A549 (cell line): ENCODE measurements at regions not wholly inside any gene's neighbourhood (a gene's known extent, or its start where the extent isn't known, plus 50 kb on each side); places are given as distances from the start of the nearest gene placed in this dataset.

Source experiments
- ATAC-seq, 2 experiments: fragments of 200-7000 bp in 1 of 2; fragments of >200 bp in 1 of 2; cut with Nextera tagmentation in 1 of 2; cut with Tn5 transposase in 1 of 2; 3 replicates each; pipeline versions ENCODE4 v1.8.0 to v1.9.1; 2018 to 2020; ENCODE audit warnings: mild to moderate bottlenecking in 1 of 2, moderate library complexity in 1 of 2
- CTCF ChIA-PET: fragments of 300-600 bp; sonication (Branson Sonifier 250); formaldehyde crosslinking; extraction: SDS; loops from one replicate; lab custom pipeline; 2021; ENCODE audit warnings: antibody characterized with exemption, inconsistent platforms; lab: Yijun Ruan, JAX
- POLR2A ChIA-PET: fragments of 350-600 bp; formaldehyde crosslinking; extraction: SDS; loops from one replicate; lab custom pipeline; 2021; ENCODE audit warnings: antibody characterized with exemption, inconsistent platforms; lab: Yijun Ruan, JAX
- DNase-seq, 2 experiments: peaks; one replicate each; pipeline versions ENCODE4 v3.0.0 to v3.0.0-alpha.2; 2011 to 2016; ENCODE audit warnings: low read depth in 1 of 2, low spot score in 1 of 2
- FAIRE-seq: peaks from 2 replicates; lab custom pipeline; 2011; peaks lifted over from hg19 to GRCh38; lab: Jason Lieb, UNC
- H3K27ac ChIP-seq, 2 experiments: fragments of >200 bp; sonication (Bioruptor Twin); formaldehyde crosslinking; 3 replicates each; pipeline ENCODE4 v1.5.1; 2016 to 2017
- H3K4me1 ChIP-seq: fragments of >200 bp; sonication (Bioruptor Twin); formaldehyde crosslinking; 3 replicates; pipeline ENCODE4 v1.6.1; 2016
- H3K4me2 ChIP-seq: fragments of >200 bp; sonication (Bioruptor Twin); formaldehyde crosslinking; 3 replicates; pipeline ENCODE4 v1.6.1; 2016
- H3K4me3 ChIP-seq: fragments of >200 bp; sonication (Bioruptor Twin); formaldehyde crosslinking; 3 replicates; pipeline ENCODE4 v1.5.1; 2016
- H3K9me3 ChIP-seq: fragments of >200 bp; sonication (Bioruptor Twin); formaldehyde crosslinking; 3 replicates; pipeline ENCODE4 v1.6.1; 2016
- ATOH8 ChIP-seq: fragments of 250-450 bp; sonication (Bioruptor Pico); IDR thresholded peaks from 2 replicates; pipeline ENCODE4 v1.5.0; 2020; ENCODE audit warnings: low read depth, mild to moderate bottlenecking, moderate library complexity
- BHLHE40 ChIP-seq: IDR thresholded peaks from 2 replicates; pipeline ENCODE4 v1.6.1; 2012; ENCODE audit warnings: low read depth, low read length, inconsistent platforms
- CHD2 ChIP-seq: fragments of 150-350 bp; IDR thresholded peaks from 2 replicates; pipeline ENCODE4 v1.6.1; 2014; ENCODE audit warnings: low read length; ENCODE audit not compliant: partially characterized antibody
- EHF ChIP-seq: fragments of 250-450 bp; sonication (Bioruptor Pico); IDR thresholded peaks from 2 replicates; pipeline ENCODE4 v1.5.0; 2020; ENCODE audit warnings: mild to moderate bottlenecking
- ELK1 ChIP-seq: fragments of 150-350 bp; IDR thresholded peaks from 2 replicates; pipeline ENCODE4 v1.6.1; 2014; ENCODE audit warnings: low read depth, mild to moderate bottlenecking, low read length
- EP300 ChIP-seq, 2 experiments: fragments of >200 bp; sonication (Bioruptor Twin); formaldehyde crosslinking; IDR thresholded peaks; 2 replicates in 1 of 2; 3 replicates in 1 of 2; pipeline ENCODE4 v1.6.1; 2016 to 2017
- FOXS1 ChIP-seq: fragments of 250-450 bp; sonication (Bioruptor Pico); IDR thresholded peaks from 2 replicates; pipeline ENCODE4 v1.5.0; 2020; ENCODE audit warnings: mild to moderate bottlenecking, moderate library complexity
- GATA3 ChIP-seq: IDR thresholded peaks from 2 replicates; pipeline ENCODE4 v1.6.1; 2012; ENCODE audit warnings: borderline replicate concordance
- HEYL ChIP-seq: fragments of 250-450 bp; sonication (Bioruptor Pico); IDR thresholded peaks from 2 replicates; pipeline ENCODE4 v1.8.0; 2021; ENCODE audit warnings: mild to moderate bottlenecking, moderate library complexity
- HMGXB4 ChIP-seq: fragments of 250-450 bp; sonication (Bioruptor Pico); IDR thresholded peaks from 2 replicates; pipeline ENCODE4 v1.5.0; 2021; ENCODE audit warnings: mild to moderate bottlenecking, moderate library complexity, borderline replicate concordance
- HOXA7 ChIP-seq: fragments of 250-450 bp; sonication (Bioruptor Pico); IDR thresholded peaks from 2 replicates; pipeline ENCODE4 v1.5.0; 2020; ENCODE audit warnings: mild to moderate bottlenecking, moderate library complexity
- HOXB13 ChIP-seq: fragments of 250-450 bp; sonication (Bioruptor Pico); IDR thresholded peaks from 2 replicates; pipeline ENCODE4 v1.5.0; 2020; ENCODE audit warnings: low read depth, mild to moderate bottlenecking, moderate library complexity
- MAFK ChIP-seq: fragments of 450-650 bp; IDR thresholded peaks from 2 replicates; pipeline ENCODE4 v1.6.1; 2014; ENCODE audit not compliant: partially characterized antibody
- MAX ChIP-seq: IDR thresholded peaks from 2 replicates; pipeline ENCODE4 v1.6.1; 2012
- NFE2L2 ChIP-seq: fragments of 150-350 bp; conservative IDR thresholded peaks from 2 replicates; pipeline ENCODE4 v1.6.1; 2014; ENCODE audit warnings: low read length
- NPAS2 ChIP-seq: fragments of 250-450 bp; sonication (Bioruptor Pico); IDR thresholded peaks from 2 replicates; pipeline ENCODE4 v1.8.0; 2022; ENCODE audit warnings: mild to moderate bottlenecking, moderate library complexity, borderline replicate concordance
- NR3C1 ChIP-seq: fragments of >200 bp; sonication (Bioruptor Twin); formaldehyde crosslinking; IDR thresholded peaks from 3 replicates; pipeline ENCODE4 v1.6.1; 2017
- PHF8 ChIP-seq: fragments of 200-600 bp; sonication (generic); IDR thresholded peaks from 2 replicates; pipeline ENCODE4 v1.6.1; 2016; ENCODE audit warnings: low read depth, mild to moderate bottlenecking, antibody characterized with exemption, moderate library complexity, borderline replicate concordance
- POLR2AphosphoS2 ChIP-seq: conservative IDR thresholded peaks from 2 replicates; pipeline ENCODE4 v1.6.1; 2012; ENCODE audit warnings: low read length, improper control_type of control experiment, inconsistent platforms
- RARB ChIP-seq: fragments of 250-450 bp; sonication (Bioruptor Pico); IDR thresholded peaks from 2 replicates; pipeline ENCODE4 v1.8.0; 2021; ENCODE audit warnings: mild to moderate bottlenecking, moderate library complexity
- REST ChIP-seq: fragments of 200-600 bp; sonication (generic); IDR thresholded peaks from 2 replicates; pipeline ENCODE4 v1.6.1; 2016; ENCODE audit warnings: antibody characterized with exemption, mild to moderate bottlenecking, moderate library complexity
- RNF2 ChIP-seq: fragments of 200-600 bp; sonication (generic); IDR thresholded peaks from 2 replicates; pipeline ENCODE4 v1.6.1; 2016; ENCODE audit warnings: low read depth, mild to moderate bottlenecking, antibody characterized with exemption, moderate library complexity, borderline replicate concordance
- SMC3 ChIP-seq: fragments of >200 bp; sonication (Bioruptor Twin); formaldehyde crosslinking; IDR thresholded peaks from 3 replicates; pipeline ENCODE4 v1.6.1; 2018; ENCODE audit warnings: inconsistent platforms
- TFCP2L1 ChIP-seq: fragments of 250-450 bp; sonication (Bioruptor Pico); IDR thresholded peaks from 2 replicates; pipeline ENCODE4 v1.5.0; 2021; ENCODE audit warnings: mild to moderate bottlenecking
- TP53 ChIP-seq: fragments of 250-450 bp; sonication (Bioruptor Pico); IDR thresholded peaks from 2 replicates; pipeline ENCODE4 v1.5.0; 2021; ENCODE audit warnings: mild to moderate bottlenecking, moderate library complexity
- ZC3H11A ChIP-seq: fragments of 450-650 bp; IDR thresholded peaks from 2 replicates; pipeline ENCODE4 v1.6.1; 2014; ENCODE audit warnings: antibody characterized with exemption, mild to moderate bottlenecking
- ZFP36 ChIP-seq: fragments of 450-650 bp; IDR thresholded peaks from 2 replicates; pipeline ENCODE4 v1.6.1; 2014; ENCODE audit warnings: borderline replicate concordance; ENCODE audit not compliant: partially characterized antibody
- ZNF302 ChIP-seq: fragments of 250-450 bp; sonication (Bioruptor Pico); IDR thresholded peaks from 2 replicates; pipeline ENCODE4 v1.9.0; 2021; ENCODE audit warnings: inconsistent platforms, mild to moderate bottlenecking, moderate library complexity
- ZSCAN20 ChIP-seq: fragments of 250-450 bp; sonication (Bioruptor Pico); IDR thresholded peaks from 2 replicates; pipeline ENCODE4 v1.8.0; 2022; ENCODE audit warnings: mild to moderate bottlenecking, moderate library complexity
- WGBS: methylation state at CpG from one replicate; pipeline ENCODE4 v1.1.6; 2017; ENCODE audit errors: missing lambda C conversion rate; 5-methylcytosine and 5-hydroxymethylcytosine counted together

GRCh38 chr3:30129765-30130164 lies 476.6 kb upstream of the TGFBR2 start:
- TF ChIP-seq ZC3H11A: no peak
- no peak for TF ChIP-seq HOXA7 (CRISPR knock-in tag)
- TF ChIP-seq TFCP2L1: no peak
- TF ChIP-seq POLR2AphosphoS2: no peak
- no peak for TF ChIP-seq MAX
- TF ChIP-seq EHF (CRISPR knock-in tag): no peak
- no peak overlapping the region for H3K4me3 ChIP-seq
- H3K4me1 ChIP-seq: no peaks in the 10 kb centered on the region
- ATAC-seq: no peak
- H3K27ac ChIP-seq: no peak overlapping the region
- ChIA-PET POLR2A (no interaction called here), CTCF (interaction anchor here (1.0 to 1.8 kb wide), 4 partner anchors 16 to 639 kb away, joined by 3 to 6 read pairs (median 4); no protein-coding TSS in a partner anchor)
- DNase-seq: no peak
- H3K4me2 ChIP-seq: no peak overlapping the region
- no peak for FAIRE-seq
- WGBS: 46% methylated on average over 2 of the region's 2 CpGs
- 0 out of 3 replicates have a peak, but pooled peaks cover 4% of the 10 kb centered on the region for H3K9me3 ChIP-seq

- Histone ChIP-seq H3K4me1 (no peaks in the 10 kb centered on the region), H3K4me2 (no peak overlapping the region), H3K4me3 (no peak overlapping the region), H3K9me3 (0 out of 3 replicates have a peak, but pooled peaks cover 4% of the 10 kb centered on the region), H3K27ac (no peak overlapping the region)
- FAIRE-seq (no peak), DNase-seq (no peak), ATAC-seq (no peak)
- CTCF ChIA-PET: interaction anchor here (1.0 to 1.8 kb wide), 3 partner anchors 16 to 638 kb away, joined by 3 to 6 read pairs (median 4); no protein-coding TSS in a partner anchor
- TF ChIP-seq GATA3 (no peak), RNF2 (no peak), EHF (CRISPR knock-in tag) (no peak), HEYL (CRISPR knock-in tag) (no peak), TFCP2L1 (no peak), ZFP36 (no peak), ZNF302 (CRISPR knock-in tag) (no peak), RARB (CRISPR knock-in tag) (no peak), TP53 (CRISPR knock-in tag) (no peak), ELK1 (no peak), BHLHE40 (no peak), SMC3 (no peak), NFE2L2 (no peak), MAFK (no peak), NR3C1 (no peak), HOXA7 (CRISPR knock-in tag) (no peak), ZSCAN20 (CRISPR knock-in tag) (no peak), NPAS2 (CRISPR knock-in tag) (no peak), EP300 (IDR thresholded peaks at IDR 0.05) (no peak), FOXS1 (CRISPR knock-in tag) (no peak)
- 93% methylated on average over 1 of the region's 1 CpG for WGBS
- POLR2A ChIA-PET: no interaction called here
These were observed 476.0 kb upstream of the TGFBR2 start for GRCh38 chr3:30130391-30130790.

GRCh38 chr3:30131191-30131590 lies 475.2 kb upstream of the TGFBR2 start:
- H3K4me1 ChIP-seq: no peaks in the 10 kb centered on the region
- ChIA-PET POLR2A (no interaction called here), CTCF (interaction anchor here (1.5 kb wide), 1 partner anchor 637 kb away, joined by 3 read pairs; no protein-coding TSS in a partner anchor)
- H3K4me3 ChIP-seq: no peak overlapping the region
- 0 out of 3 replicates have a peak, but pooled peaks cover 6% of the 10 kb centered on the region for H3K9me3 ChIP-seq
- WGBS: 81% methylated on average over 4 of the region's 4 CpGs
- ATAC-seq (no peak), FAIRE-seq (no peak), DNase-seq (no peak)
- no peak overlapping the region for H3K27ac ChIP-seq
- H3K4me2 ChIP-seq: no peak overlapping the region
- TF ChIP-seq CHD2: no peak
- TF ChIP-seq PHF8: no peak
- no peak for TF ChIP-seq GATA3
- no peak for TF ChIP-seq RARB (CRISPR knock-in tag)
- TF ChIP-seq NR3C1: no peak
- no peak for TF ChIP-seq HOXB13
- no peak for TF ChIP-seq REST
- TF ChIP-seq SMC3: no peak
- TF ChIP-seq HMGXB4 (CRISPR knock-in tag): no peak
- no peak for TF ChIP-seq ATOH8 (CRISPR knock-in tag)
